Lower leg skin (tissue), 4 donors: ENCODE measurements at regions not wholly inside any gene's neighbourhood (a gene's known extent, or its start where the extent isn't known, plus 50 kb on each side); places are given as distances from the start of the nearest gene placed in this dataset.

Experiments
- DNase-seq, 2 donors: peaks; one replicate each; pipeline ENCODE4 v3.0.0-alpha.2; 2019; ENCODE audit warnings: low spot score in 2 of 2
- H3K4me3 ChIP-seq: fragments of 200-600 bp; sonication (generic); 2 replicates; pipeline ENCODE4 v1.5.1; 2017; ENCODE audit warnings: mild to moderate bottlenecking, low read depth; ENCODE audit not compliant: poor library complexity, severe bottlenecking
- CTCF ChIP-seq, 3 donors: fragments of 450-650 bp; IDR thresholded peaks; one replicate each; pipeline ENCODE4 v1.5.1; 2016; ENCODE audit warnings: antibody characterized with exemption in 3 of 3, mild to moderate bottlenecking in 3 of 3, moderate library complexity in 2 of 3
- POLR2A ChIP-seq, 2 donors: fragments of 450-650 bp; IDR thresholded peaks; one replicate each; pipeline ENCODE4 v1.6.1; 2016 to 2017; ENCODE audit warnings: antibody characterized with exemption in 2 of 2, mild to moderate bottlenecking in 1 of 2, moderate library complexity in 1 of 2
- WGBS, 2 donors: methylation state at CpG; one replicate each; pipeline ENCODE4 v1.1.5; 2018; 5-methylcytosine and 5-hydroxymethylcytosine counted together
- intact Hi-C: fragments of 100-400 bp; cut with DNase I; formaldehyde crosslinking; loops from one replicate; pipeline ENCODE4 v1.15.0; 2023; ENCODE audit warnings: low total_unique reads

GRCh38 chr4:17096692-17097091 lies 198.2 kb upstream of the LDB2 start:
- no peak overlapping the region for H3K4me3 ChIP-seq
- intact Hi-C loops = no loop called here
- no peak for TF ChIP-seq CTCF (IDR thresholded peaks at IDR 0.05)
- no peak for TF ChIP-seq POLR2A (IDR thresholded peaks at IDR 0.05)
- 85 to 90% methylated on average over 5 of the region's 5 CpGs for WGBS, 2 donors
- no peak for DNase-seq

- intact Hi-C loops = no loop called here
- no peak for TF ChIP-seq POLR2A (IDR thresholded peaks at IDR 0.05)
- WGBS, 2 donors = 81 to 85% methylated on average over 2 of the region's 2 CpGs
- no peak for DNase-seq
- no peak overlapping the region for H3K4me3 ChIP-seq
Observed at GRCh38 chr4:17095771-17096170, 197.3 kb upstream of the LDB2 start.

- 42 to 53% methylated on average over 3 of the region's 3 CpGs for WGBS, 2 donors
- no peak overlapping the region for H3K4me3 ChIP-seq
- DNase-seq = no peak
- TF ChIP-seq POLR2A (IDR thresholded peaks at IDR 0.05) = no peak
- no peak for TF ChIP-seq CTCF (IDR thresholded peaks at IDR 0.05)
- intact Hi-C loops = no loop called here
Observed at GRCh38 chr4:17094876-17095210, 196.4 kb upstream of the LDB2 start.

DNA sequence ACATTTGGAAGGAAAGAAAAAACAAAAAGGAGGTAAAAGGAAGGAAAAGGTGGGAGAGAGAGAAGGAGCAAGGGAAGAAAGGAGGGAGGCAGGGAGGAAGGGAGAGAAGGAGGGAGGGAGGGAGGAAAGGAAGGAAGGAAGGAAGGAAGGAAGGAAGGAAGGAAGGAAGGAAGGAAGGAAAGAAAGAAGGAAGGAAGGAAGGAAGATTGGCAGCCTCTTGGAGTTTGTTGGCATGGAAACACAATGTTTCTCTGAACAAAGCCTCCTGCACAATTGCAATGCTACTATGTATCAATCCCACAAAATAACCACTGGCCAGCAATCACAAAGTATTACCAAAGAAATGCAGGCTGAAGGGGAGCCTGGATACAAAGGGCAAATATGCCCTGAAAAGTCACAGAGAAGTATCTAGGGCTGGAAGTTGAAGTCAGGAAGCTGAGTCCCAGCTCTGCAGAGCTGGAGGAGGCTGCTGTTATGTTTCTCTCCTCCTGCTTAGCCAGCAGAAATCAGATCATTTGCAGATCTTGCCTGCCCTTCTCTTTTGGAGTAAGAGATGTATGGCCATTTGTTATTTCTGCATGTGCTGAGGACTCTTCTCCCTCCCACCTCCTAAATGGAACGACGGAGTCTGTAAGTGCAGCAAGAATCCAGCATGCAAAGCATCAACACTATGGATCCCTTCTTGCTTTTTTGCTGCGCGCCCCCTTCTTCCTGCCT lies 195.9 kb upstream of the LDB2 start:
- no peak for DNase-seq
- intact Hi-C loops = no loop called here
- no peak for TF ChIP-seq CTCF (IDR thresholded peaks at IDR 0.05)
- TF ChIP-seq POLR2A (IDR thresholded peaks at IDR 0.05) = no peak
- H3K4me3 ChIP-seq = no peak overlapping the region
- WGBS, 2 donors = 42 to 60% methylated on average over 4 of the region's 4 CpGs

DNA sequence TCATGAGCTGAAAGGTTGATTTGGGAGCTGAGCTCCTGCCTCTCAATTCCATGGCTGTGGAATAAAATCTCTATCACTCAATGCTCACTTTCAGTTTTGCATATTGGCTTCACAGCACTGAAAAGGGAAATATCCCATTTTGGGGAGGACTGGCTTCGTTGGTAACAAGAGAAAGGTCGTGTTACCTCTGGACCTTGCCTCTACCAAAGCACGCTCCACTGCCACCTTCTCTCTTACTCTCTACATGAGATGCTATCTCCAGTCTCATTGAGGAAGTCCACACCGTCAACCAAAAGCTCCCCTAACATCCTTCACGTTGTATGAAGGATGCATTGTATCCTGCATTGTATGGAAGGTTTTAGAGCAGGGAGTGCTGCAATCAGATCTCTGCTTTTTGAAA lies 195.0 kb upstream of the LDB2 start:
- no peak for TF ChIP-seq CTCF (IDR thresholded peaks at IDR 0.05)
- no peak for TF ChIP-seq POLR2A (IDR thresholded peaks at IDR 0.05)
- 77 to 80% methylated on average over 5 of the region's 5 CpGs for WGBS, 2 donors
- DNase-seq = no peak
- intact Hi-C loops = no loop called here
- no peak overlapping the region for H3K4me3 ChIP-seq

DNA sequence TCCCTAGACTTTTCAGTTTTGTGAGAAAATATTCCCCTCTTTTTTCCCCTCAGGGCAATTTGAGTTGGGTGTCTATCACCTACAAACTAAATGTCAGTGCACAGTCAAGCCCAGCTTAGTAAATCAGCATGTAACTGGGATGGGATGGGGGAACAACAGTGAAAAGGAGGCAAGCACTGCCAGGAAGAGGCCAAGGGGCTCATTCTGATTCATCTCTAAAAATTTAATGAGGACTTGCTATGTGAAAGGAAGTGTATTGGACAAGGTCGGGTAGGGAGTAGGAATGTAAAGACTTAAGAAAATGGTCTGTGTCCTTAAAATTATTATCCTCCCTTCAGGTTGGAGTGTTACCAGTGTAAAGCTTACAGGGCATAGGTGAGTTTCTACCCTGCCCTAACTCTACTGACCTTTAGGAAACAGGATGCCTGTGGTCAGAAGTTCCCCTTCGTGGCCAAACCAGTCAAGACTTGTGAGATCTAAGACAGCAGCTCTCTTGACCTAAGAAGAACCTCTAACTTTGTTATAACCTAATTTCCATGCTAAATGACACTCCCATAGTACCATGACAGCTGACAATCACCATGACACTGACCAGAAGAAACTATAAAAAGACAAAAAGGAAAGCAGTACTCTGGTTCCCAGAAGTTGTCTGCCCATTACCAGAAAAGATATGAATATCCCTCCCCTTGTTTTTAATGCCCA lies 194.4 kb upstream of the LDB2 start:
- TF ChIP-seq POLR2A (IDR thresholded peaks at IDR 0.05) (no peak), CTCF (IDR thresholded peaks at IDR 0.05) (no peak)
- no peak overlapping the region for H3K4me3 ChIP-seq
- DNase-seq = no peak
- WGBS, 2 donors = 51 to 68% methylated on average over 2 of the region's 2 CpGs
- intact Hi-C loops = no loop called here
